ENCODE measurements at regions not wholly inside any gene's neighbourhood (a gene's known extent, or its start where the extent isn't known, plus 50 kb on each side); places are given as distances from the start of the nearest gene placed in this dataset.
"Not testable (repeated sequence)": the region's sequence is repeated elsewhere in the genome, so short reads cannot be mapped to it uniquely, and the experiment has no call there.

GRCh38 chr18:70536370-70537062 is 247.7 kb downstream of the SOCS6 start:
- DNase-seq, result no peak

- DNase-seq, result no peak
Observed at GRCh38 chr18:70535041-70535440, 246.2 kb downstream of the SOCS6 start.

- not testable (repeated sequence) for DNase-seq
Observed at GRCh38 chr18:70525322-70525721, 236.5 kb downstream of the SOCS6 start.

- no peak for DNase-seq
Observed at GRCh38 chr18:70523792-70524182, 234.9 kb downstream of the SOCS6 start.

- DNase-seq, result no peak
Observed at GRCh38 chr18:70523035-70523791, 234.4 kb downstream of the SOCS6 start.

GRCh38 chr18:70522183-70522680 is 233.4 kb downstream of the SOCS6 start:
- no peak for DNase-seq

GRCh38 chr18:70520867-70521266 is 232.0 kb downstream of the SOCS6 start:
- DNase-seq, result no peak

- DNase-seq, result no peak
Observed at GRCh38 chr18:70513502-70514171, 224.8 kb downstream of the SOCS6 start.

- DNase-seq, result no peak
Observed at GRCh38 chr18:70507970-70508369, 219.1 kb downstream of the SOCS6 start.

- DNase-seq, result no peak
Observed at GRCh38 chr18:70506511-70506910, 217.7 kb downstream of the SOCS6 start.

GRCh38 chr18:70503060-70503459 is 214.2 kb downstream of the SOCS6 start:
- DNase-seq, result no peak

GRCh38 chr18:70501358-70501757 is 212.5 kb downstream of the SOCS6 start:
- no peak for DNase-seq

GRCh38 chr18:70500748-70501147 is 211.9 kb downstream of the SOCS6 start:
- DNase-seq, result no peak

- no peak for DNase-seq
Observed at GRCh38 chr18:70499218-70499691, 210.4 kb downstream of the SOCS6 start.

- DNase-seq, result no peak
Observed at GRCh38 chr18:70496353-70497294, 207.8 kb downstream of the SOCS6 start.

GRCh38 chr18:70494524-70494923 is 205.7 kb downstream of the SOCS6 start:
- DNase-seq, result no peak

- DNase-seq, result no peak
Observed at GRCh38 chr18:70493461-70493860, 204.6 kb downstream of the SOCS6 start.

GRCh38 chr18:70491734-70492348 is 203.0 kb downstream of the SOCS6 start:
- peak in 40 of 58 donors; percentile 2 to 74 (median 37) for DNase-seq

GRCh38 chr18:70489986-70490933 is 201.4 kb downstream of the SOCS6 start:
- DNase-seq, result peak in 24 of 58 donors; percentile 2 to 57 (median 22)

Measured in anterior cingulate cortex (tissue), 58 donors.